NCI-H526 (cell line): ENCODE measurements at regions not wholly inside any gene's neighbourhood (a gene's known extent, or its start where the extent isn't known, plus 50 kb on each side); places are given as distances from the start of the nearest gene placed in this dataset.

Experiments
- DNase-seq, 2 experiments: peaks; one replicate each; lab custom pipeline; 2025; lab: John Stamatoyannopoulos, UW

DNA sequence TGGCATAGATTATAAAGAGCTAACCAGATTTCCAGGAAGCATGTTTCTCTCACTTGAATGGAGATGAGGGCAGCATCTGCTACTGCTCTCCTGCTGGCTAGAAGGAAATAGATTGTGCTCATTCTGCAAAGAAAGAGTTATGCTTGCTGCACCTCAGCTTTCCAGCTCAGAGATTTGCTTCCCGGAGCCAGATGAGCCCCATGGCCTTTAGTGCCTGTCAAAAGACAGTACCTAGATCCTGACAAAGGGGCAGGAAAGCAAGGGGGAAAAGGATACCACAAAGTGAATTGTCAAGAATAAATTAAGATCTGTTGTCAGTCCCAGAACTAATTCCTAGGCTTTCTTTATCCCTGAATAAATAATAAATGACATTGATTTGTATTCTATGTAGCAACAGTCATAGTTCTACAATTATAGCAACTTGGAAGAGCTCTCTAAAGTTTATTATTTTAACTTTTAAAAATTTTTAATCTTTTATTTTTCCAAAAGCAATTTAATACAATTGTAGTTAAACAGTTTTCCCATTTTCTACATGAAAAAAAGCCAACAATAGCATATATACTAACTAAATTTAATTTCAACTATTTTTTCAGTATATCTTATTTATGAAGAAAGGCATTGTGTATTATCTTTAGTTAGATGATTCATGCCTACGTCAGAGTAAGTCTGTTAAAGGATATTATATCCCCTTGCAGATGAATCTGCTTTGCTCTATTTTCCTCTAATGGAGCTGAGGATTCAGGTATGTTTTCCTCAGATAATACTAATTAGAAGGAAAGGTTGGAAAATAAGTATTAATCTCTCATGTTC, 306.1 kb upstream of the DDI1 start:
- no peak for DNase-seq

DNA sequence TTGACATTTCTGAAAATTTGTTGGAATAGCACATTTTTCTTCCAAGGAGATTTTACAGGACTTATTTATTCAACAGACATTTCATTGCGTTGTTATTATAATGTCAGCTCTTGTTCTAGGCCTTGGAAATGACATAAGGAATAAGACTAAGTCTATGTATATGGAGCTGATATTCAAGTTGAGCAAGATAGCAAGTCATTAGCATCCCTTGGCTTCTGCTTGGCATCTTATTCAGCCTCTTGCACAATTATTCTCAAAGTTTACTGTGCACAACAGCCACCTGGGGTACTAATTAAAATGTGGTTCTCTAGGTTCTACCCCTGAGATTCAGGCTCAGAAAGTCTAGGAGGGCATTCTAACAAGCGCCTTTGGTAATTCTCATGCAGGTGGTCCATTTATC, 304.8 kb upstream of the DDI1 start:
- no peak for DNase-seq

DNA sequence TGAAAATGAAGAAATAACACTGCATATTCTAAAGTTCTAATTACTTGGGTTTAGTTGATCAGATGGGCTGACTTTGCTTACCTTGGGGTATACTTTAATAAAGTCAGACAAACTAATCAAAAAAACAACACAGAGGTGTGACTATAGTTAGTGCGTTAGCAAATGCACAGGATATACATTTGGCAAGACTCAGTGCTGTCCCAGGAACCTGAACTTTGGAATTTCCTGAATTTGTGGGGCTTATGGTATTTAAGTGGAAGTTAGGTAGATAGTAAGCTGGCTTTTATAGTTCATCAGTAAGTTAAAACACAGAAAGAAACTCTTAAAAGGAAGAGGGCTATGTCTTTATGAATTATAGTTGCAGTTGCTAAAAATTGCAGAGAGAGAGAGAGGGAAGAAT, 302.6 kb upstream of the DDI1 start:
- DNase-seq, result no peak

DNA sequence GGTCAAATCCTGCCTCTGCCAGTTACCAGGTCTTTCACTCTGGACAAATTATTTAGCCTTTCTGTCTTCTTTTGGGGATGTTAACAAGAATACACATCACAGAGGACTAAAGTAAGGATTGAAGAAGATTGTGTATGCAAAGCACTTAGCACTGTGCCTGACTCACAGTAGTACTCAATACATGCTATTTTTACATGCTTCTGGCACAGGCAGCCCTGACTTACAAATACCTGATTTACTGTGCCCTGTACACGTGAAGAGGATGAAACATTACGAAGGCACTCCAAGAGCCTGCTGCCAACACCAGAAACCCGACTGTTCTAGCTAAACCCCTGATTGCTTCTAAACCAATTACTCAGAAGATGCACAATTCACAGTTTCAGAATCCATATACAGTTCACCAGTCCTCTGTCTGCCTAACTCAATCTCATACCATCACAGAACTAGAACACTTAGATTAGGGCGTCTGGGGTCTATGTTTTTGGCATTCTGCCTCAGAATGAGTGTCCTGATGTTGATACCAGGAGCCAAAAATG, 300.9 kb upstream of the DDI1 start:
- no peak for DNase-seq

DNA sequence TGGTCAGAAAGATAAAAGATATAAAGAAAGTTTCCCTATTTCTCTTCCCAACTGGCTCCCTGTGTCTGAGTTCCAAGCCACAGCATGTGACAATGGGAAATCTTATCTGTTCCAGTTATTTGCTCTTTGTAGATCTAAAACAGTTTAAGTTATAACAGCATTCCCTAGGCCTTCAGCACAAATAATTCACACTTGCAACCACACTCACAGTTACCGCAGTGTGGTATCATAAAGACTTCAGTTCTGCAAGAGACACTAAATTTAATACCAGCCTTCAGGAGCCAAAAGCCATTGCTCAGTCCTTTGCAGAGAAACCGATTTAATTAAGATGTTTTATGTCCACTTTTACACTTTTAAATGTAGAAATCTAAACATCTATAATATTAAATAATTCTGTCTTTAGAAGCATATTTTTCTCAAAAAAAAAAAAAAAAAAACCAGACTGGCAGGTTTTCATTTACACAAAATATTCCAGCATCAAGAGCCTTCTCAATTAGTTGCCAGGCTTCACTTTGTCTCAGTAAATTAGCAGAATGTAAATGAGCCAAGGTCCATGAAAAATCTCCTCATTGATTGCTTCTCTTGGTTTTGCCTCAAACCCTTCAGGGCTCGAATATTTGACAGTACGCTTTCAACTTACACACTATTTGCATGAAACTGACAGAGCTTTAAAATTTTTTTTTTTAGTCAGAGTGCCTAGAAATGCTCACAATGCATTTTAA, 300.0 kb upstream of the DDI1 start:
- peak in 1 of 2 experiments; percentile 37 for DNase-seq

DNA sequence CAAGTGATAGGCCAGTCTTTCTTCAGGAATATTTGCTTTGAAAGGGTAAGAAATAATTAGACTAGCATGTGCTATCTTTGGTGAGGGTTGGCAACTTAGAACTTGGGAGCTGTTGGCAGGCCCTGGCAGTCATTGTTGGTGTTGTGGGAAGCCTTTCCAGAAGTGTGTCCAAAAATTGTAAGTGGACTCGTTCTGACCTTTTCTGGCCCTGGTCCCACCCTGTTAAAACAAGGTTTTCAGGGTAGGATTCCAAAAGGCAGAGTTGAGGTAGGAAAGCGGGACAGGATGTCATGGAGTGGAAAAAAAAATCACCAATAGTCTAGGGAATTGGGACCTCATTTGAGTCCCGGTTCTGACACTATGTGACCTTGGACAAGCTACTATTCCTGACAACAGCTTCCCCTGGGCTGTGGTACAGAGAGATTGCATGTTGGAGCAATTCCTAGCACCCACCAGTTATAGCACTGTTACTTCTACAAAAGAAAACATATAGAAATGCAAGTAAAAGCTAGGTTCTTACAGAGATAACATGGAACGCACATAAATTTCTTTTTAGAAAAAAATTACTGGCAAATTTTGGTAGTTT, 299.3 kb upstream of the DDI1 start:
- DNase-seq, result no peak

DNA sequence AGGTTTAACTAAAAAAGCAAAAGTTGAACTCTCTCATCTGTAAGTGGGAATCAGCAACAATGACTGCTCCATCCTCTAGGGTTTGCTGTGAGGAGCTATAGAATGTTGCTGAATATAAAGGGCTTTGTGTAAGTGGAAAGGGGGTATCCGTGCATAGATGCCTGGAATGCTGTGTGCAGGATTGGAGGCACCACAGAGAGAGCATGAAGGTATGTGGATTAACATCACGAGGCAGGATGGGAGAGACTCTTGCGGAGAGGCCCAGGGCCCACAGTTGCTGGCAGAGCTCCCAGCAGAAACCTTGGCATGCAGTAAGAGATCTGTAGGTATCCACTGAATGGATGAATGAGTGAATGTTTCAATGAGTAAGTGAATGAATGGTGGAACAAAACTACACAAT, 298.7 kb upstream of the DDI1 start:
- no peak for DNase-seq

DNA sequence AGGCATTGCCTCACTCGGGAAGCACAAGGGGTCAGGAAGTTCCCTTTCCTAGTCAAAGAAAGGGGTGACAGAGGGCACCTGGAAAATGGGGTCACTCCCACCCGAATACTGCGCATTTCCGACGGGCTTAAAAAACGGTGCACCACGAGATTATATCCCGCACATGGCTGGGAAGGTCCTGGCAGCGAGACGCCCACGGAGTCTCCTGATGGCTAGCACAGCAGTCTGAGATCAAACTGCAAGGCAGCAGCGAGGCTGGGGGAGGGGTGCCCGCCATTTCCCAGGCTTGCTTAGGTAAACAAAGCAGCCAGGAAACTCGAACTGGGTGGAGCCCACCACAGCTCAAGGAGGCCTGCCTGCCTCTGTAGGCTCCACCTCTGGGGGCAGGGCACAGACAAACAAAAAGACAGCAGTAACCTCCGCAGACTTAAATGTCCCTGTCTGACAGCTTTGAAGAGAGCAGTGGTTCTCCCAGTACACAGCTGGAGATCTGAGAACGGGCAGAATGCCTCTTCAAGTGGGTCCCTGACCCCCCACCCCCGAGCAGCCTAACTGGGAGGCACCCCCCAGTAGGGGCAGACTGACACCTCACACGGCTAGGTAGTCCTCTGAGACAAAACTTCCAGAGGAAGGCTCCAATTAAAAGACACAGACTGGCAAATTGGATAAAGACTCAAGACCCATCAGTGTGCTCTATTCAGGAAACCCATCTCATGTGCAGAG, 297.2 kb upstream of the DDI1 start:
- peak in 1 of 2 experiments; percentile 28 for DNase-seq

DNA sequence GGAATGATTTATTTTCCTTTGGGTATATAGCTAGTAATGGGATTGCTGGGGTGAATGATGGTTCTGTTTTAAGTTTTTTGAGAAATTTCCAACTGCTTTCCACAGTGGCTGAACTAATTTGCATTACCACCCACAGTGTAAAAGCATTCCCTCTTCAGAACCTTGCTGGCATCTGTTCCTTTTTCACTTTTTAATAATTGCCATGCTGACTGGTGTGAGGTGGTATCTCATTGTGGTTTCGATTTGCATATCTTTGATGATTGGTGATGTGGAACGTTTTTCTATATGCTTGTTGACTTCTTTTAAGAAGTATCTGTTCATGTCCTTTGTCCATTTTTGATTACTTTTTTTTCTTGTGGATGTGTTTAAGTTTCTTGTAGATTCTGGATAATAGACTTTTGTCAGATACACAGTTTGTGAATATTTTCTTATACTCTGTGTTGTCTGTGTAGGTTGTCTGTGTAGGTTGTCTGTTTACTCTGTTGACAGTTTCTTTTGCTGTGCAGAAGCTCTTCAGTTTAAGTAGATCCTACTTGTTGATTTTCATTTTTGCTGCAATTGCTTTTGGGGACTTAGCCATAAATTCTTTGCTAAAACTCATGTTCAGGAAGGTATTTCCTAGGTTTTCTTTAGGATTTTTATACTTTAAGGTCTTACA, 291.8 kb upstream of the DDI1 start:
- peak; percentile 70 to 72 for DNase-seq

DNA sequence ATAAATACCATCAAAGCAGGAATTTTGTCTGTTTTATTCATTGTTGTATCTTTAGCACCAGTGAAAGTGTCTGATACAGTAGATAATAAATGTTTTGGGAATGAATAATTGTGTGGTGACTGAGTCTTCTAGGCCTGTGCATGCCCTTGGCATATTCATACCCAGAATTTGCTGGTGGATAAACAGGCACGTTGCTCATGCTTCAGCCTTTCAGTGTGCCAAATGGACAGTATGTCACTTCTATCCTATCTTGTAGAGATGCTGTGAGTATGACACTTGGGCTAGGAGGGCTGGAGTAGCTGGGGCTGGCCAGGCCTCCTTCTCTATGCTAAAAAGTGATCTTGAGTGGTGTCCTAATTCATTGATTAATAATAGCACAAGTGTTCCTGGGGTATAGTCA, 287.3 kb upstream of the DDI1 start:
- DNase-seq, result no peak

DNA sequence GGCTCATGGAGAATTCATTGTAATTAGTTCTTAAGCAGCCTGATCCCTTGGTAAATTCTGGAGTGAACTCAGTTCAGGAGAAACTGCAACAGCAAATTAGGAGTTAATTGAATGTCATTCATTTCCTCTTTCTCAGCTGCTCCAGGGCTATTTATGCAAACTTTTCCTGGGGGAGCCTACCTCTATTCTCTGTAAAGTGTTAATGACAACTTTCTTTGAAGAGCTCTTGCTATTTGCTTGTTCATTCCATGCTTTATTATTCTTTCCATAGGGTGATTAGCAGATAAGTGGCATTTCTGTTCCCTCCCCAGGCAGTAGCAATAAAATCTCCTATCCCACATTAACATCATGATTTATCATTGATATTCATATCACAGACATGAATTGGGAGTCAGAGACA, 267.6 kb upstream of the DDI1 start:
- DNase-seq, result no peak

DNA sequence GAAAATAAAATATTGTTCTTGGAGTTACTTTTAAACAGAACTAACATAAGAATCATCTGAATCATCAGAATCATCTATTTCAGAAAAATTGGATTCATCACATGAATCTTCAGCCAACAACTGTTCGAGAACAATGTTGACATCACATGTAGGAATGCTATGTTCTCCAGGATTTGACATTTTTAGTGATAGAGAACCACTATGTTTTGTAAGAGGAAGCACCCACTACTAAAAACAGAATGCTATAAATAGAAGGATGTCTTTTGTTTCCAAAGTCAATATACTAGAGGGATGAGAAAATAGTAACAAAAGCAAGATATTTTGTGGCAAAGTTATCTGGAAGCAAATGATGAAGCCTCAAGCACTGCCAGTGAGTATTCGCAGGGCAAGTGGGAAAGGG, 263.4 kb upstream of the DDI1 start:
- DNase-seq, result no peak

DNA sequence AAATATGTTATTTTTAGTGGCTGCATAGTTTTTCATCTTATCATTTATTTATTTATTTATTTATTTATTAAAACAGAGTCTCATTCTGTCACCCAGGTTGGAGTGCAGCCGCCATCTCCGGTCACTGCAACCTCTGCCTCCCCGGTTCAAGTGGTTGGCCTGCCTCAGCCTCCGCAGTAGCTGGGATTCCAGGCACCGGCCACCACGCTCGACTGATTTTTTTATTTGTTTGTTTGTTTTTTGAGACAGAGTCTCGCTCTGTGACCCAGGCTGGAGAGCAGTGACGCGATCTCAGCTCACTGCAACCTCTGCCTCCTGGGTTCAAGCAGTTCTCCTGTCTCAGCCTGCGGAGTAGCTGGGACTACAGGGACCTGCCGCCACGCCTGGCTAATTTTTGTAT, 262.9 kb upstream of the DDI1 start:
- no peak for DNase-seq

DNA sequence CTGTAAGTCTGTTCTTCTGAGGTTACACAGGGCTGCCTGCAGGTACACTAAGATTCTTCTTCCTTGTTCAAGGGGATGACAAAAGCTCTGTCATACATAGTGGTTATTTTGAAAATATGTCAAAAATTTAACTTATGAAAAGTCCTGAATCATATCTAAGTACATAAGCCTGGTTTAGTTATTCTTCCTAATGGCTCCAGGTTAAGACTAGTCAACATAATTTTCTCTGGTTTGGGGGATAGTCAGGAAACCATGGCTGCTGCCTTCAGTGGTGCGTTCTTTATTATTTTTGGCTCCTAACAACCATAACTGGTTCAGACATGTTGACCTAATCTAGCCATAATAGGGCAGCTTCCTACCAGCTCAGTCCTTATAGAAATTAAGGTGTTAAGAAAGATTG, 257.4 kb upstream of the DDI1 start:
- no peak for DNase-seq

DNA sequence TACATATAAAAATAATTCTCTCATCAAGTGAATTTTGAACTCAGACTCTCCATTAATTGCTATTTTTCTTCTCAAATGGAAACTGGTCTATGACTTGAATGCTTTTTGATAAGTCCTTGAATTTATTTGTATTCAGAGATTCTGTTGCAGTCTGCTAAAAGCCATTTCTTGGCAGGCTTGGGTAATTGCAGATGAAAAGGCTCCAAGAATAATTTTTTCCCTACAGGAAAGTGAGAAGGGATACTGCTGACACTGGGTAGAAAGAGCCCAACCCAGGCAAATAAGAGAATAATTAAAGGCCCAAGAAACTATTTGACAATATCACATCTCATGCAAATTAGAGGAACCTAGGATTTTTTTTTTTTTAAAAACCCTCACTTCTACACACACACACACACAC, 246.5 kb upstream of the DDI1 start:
- DNase-seq, result no peak

DNA sequence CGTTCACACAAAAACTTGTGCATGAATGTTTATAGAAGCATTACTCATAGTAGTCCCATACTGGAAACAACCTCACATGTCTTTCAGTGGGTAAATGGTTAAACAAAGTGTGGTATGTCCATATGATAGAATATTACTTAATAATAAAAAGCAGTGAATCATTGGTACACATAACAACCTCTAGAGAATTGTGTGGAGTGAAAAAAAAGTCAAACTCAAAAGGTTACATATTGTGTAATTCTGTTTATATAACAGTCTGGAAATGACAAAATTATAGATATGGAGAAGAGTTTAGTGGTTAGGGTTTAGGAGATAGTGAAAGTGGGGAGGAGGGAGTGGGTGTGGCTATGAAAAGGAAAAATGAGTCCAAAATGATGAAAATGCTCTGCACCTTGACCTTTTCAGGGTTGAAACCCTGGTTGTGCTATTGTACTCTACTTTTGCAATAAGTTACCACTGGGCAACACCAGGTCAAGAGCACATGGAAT, 243.4 kb upstream of the DDI1 start:
- no peak for DNase-seq

DNA sequence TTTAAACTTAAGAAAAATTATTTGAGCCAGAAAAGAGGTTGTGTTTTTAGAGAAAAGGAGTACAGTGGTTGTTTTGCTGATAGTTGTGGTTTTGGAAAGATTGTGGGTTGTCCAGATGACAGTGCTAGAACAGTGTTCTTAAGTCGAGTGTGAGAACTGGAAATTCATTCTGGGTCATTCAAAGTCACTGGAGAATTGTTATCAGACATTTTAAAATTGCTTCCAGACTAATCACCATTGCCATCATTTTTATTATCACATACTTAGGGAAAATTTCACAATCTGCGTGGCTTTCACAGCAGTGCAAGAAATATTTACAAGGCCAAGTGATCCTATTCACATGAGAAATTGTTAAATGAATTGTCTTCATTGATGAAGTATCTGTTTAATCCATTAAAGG, 242.2 kb upstream of the DDI1 start:
- DNase-seq, result no peak

DNA sequence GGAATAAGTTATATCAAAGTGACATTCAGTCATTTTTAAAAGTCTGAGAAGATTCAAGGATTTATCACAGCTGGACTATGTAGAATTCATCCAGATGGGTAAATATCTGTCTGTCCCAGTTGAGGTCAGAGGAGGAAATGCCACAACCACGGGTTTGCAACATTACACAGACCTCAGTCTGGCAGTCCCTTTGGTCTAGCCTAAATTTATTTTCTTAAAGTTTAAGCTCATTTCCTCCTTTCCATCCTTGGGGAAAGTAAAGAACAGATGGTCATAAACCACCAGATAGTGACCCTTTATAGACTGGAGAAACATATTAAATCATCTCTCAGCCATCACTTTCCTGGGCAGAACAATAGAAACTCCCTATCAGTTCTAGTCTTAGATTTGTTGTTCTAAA, 238.4 kb upstream of the DDI1 start:
- DNase-seq, result no peak

DNA sequence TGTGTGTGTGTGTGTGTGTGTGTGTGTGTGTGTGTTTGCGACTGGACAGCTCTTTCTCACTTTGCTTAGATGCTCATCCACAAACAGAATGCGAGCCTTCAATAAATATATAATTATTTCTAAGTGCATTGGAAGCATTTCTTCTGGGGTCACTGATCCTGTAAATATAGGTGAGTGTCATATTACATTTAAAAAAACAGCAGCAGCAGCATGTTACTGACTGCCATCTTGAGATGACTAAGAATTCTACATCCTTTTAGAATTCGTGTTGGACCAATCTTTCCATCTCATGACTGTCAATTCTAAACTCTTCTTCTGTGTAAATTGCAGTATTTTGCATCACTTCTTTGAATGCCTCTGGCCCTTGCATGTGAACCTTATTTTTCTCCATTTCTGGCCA, 238.0 kb upstream of the DDI1 start:
- DNase-seq, result no peak

DNA sequence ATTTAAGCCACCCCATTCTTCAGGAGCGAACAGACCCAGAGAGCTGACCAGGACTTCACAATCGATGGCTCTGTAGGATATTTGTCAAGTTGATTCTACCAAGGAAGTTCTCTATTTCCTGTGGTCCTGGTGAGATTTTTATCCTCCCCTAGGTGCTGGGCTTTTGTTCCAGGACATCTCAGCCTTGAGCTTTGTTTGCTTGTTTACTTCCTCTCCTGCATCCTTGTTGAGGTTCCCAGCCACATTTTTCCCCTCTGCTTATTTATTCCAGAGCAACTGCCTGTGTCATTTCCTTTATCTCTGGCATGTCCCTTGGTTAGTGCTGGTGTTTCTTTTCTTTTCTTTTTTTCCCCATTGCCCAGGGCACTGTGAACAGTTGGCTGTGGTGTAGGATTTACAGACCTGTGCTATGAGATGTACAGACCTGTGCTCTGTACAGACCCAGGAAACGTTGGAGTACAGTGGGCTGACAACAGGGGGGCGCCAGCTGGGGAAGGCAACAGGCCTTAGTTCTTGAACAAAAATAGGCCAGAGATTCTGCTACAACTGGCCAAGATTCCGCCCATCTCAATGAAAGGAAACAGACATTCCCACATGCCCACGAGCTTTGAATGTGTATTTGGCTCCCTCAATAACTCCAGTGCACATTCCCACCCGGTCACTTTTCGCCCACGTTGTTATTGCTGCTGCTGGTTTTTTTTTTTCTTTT, 235.9 kb upstream of the DDI1 start:
- DNase-seq, result no peak

DNA sequence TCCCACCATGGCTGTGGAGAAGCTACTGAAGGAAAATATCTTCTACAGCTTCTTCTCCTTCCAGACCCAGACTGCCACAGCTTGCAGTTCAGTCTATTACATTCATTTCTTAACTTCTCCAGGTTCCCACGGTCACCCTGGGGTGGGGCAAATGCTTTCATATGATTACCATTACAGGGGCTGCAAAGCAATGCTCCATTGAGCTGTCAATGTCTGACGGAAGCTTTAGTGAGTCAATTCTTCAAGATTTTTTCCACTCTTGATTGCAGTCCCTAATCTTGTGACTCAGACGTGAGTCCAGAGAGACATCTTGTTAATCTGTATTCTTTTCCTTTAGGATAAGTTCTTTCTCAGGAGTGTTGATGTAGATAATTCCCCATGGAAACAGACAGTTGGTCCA, 233.4 kb upstream of the DDI1 start:
- DNase-seq, result no peak
